SK-N-SH (cell line): ENCODE measurements at regions not wholly inside any gene's neighbourhood (a gene's known extent, or its start where the extent isn't known, plus 50 kb on each side); places are given as distances from the start of the nearest gene placed in this dataset.

ENCODE experiments used
- CTCF ChIA-PET: fragments of 300-600, 350-600 bp; formaldehyde crosslinking; extraction: SDS; loops from one replicate; lab custom pipeline; 2021; lab: Yijun Ruan, JAX
- POLR2A ChIA-PET: fragments of 350-600 bp; sonication (Branson Sonifier 250); formaldehyde crosslinking; extraction: SDS; loops from one replicate; lab custom pipeline; 2020; ENCODE audit warnings: antibody characterized with exemption, inconsistent platforms; lab: Yijun Ruan, JAX
- DNase-seq: peaks from one replicate; pipeline ENCODE4 v3.0.0; 2012
- H2AFZ ChIP-seq: fragments of 200-600 bp; sonication (generic); 2 replicates; pipeline ENCODE4 v1.8.1; 2016; ENCODE audit warnings: antibody characterized with exemption, mild to moderate bottlenecking, low read depth
- H3F3A ChIP-seq: fragments of 200-600 bp; sonication (generic); replicated peaks from 2 replicates; pipeline ENCODE3; 2016; ENCODE audit warnings: antibody characterized with exemption, mild to moderate bottlenecking; ENCODE audit not compliant: insufficient read depth
- H3K27ac ChIP-seq, 2 experiments: fragments of 200-500 bp in 1 of 2; fragments of 200-600 bp in 1 of 2; sonication (Bioruptor generic) in 1 of 2; sonication (generic), shearing (Covaris generic) in 1 of 2; 2 replicates each; pipeline versions ENCODE4 v1.5.1 to v1.6.1; 2014 to 2016; ENCODE audit warnings: low read depth in 2 of 2, inconsistent platforms in 1 of 2, low read length in 1 of 2, mild to moderate bottlenecking in 1 of 2, mixed read lengths in 1 of 2
- H3K27me3 ChIP-seq: fragments of 200-600 bp; sonication (generic), shearing (Covaris generic); 2 replicates; pipeline ENCODE4 v1.6.1; 2016; ENCODE audit warnings: mixed run types; ENCODE audit not compliant: insufficient read depth
- H3K36me3 ChIP-seq, 2 experiments: fragments of 200-500 bp in 1 of 2; fragments of 200-600 bp in 1 of 2; sonication (Bioruptor generic) in 1 of 2; sonication (generic) in 1 of 2; replicated peaks in 1 of 2; 2 replicates each; pipeline versions ENCODE3 to v1.5.1; 2014 to 2016; ENCODE audit warnings: low read length in 1 of 2, mild to moderate bottlenecking in 1 of 2; ENCODE audit not compliant: insufficient read depth in 2 of 2, control insufficient read depth in 1 of 2
- H3K4me1 ChIP-seq, 2 experiments: fragments of 200-500 bp in 1 of 2; fragments of 200-600 bp in 1 of 2; sonication (Bioruptor generic) in 1 of 2; sonication (generic), shearing (Covaris generic) in 1 of 2; 2 replicates each; pipeline versions ENCODE4 v1.5.1 to v1.6.1; 2014 to 2016; ENCODE audit warnings: low read depth in 1 of 2, low read length in 1 of 2, mixed run types in 1 of 2; ENCODE audit not compliant: insufficient read depth in 2 of 2, control insufficient read depth in 1 of 2
- H3K4me2 ChIP-seq: fragments of 200-600 bp; sonication (generic), shearing (Covaris generic); 2 replicates; pipeline ENCODE4 v1.6.1; 2017; ENCODE audit warnings: mixed run types
- H3K4me3 ChIP-seq, 2 experiments: fragments of 200-500 bp in 1 of 2; fragments of 200-600 bp in 1 of 2; sonication (Bioruptor generic) in 1 of 2; sonication (generic), shearing (Covaris generic) in 1 of 2; 2 replicates each; pipeline versions ENCODE4 v1.5.1 to v1.8.1; 2014 to 2016; ENCODE audit warnings: low read depth in 2 of 2, inconsistent platforms in 1 of 2, low read length in 1 of 2, mild to moderate bottlenecking in 1 of 2, mixed read lengths in 1 of 2, moderate library complexity in 1 of 2
- H3K79me2 ChIP-seq: fragments of 200-600 bp; sonication (generic); 2 replicates; pipeline ENCODE4 v1.8.1; 2017; ENCODE audit warnings: mild to moderate bottlenecking; ENCODE audit not compliant: insufficient read depth
- H3K9ac ChIP-seq: fragments of 200-600 bp; sonication (generic); 2 replicates; pipeline ENCODE4 v1.6.1; 2017; ENCODE audit warnings: mixed run types
- H3K9me2 ChIP-seq: fragments of 200-600 bp; sonication (generic); 2 replicates; pipeline ENCODE4 v1.6.1; 2017; ENCODE audit warnings: mixed run types
- H3K9me3 ChIP-seq: fragments of 200-600 bp; sonication (generic); 2 replicates; pipeline ENCODE4 v1.6.1; 2017; ENCODE audit warnings: mixed run types, mild to moderate bottlenecking, moderate library complexity
- H4K20me1 ChIP-seq: fragments of 200-600 bp; sonication (generic); 2 replicates; pipeline ENCODE4 v1.6.1; 2017; ENCODE audit warnings: mild to moderate bottlenecking, mixed run types; ENCODE audit not compliant: insufficient read depth
- FOSL2 ChIP-seq: IDR thresholded peaks from 2 replicates; pipeline ENCODE4 v1.4.0; 2012; ENCODE audit warnings: low read depth, mild to moderate bottlenecking, moderate library complexity, borderline replicate concordance
- FOXJ3 ChIP-seq: sonication (generic); formaldehyde crosslinking; IDR thresholded peaks from 2 replicates; pipeline ENCODE4 v1.5.1; 2020; ENCODE audit warnings: mild to moderate bottlenecking, missing genetic modification reagents
- FOXM1 ChIP-seq: IDR thresholded peaks from 2 replicates; pipeline ENCODE4 v1.4.0; 2012; ENCODE audit warnings: low read depth, mild to moderate bottlenecking
- GABPA ChIP-seq: IDR thresholded peaks from 2 replicates; pipeline ENCODE4 v1.4.0; 2012; ENCODE audit warnings: low read depth, mild to moderate bottlenecking
- GATA2 ChIP-seq: sonication (generic); formaldehyde crosslinking; IDR thresholded peaks from 2 replicates; pipeline ENCODE4 v1.5.0; 2020; ENCODE audit warnings: mild to moderate bottlenecking, missing genetic modification reagents
- JUND ChIP-seq: IDR thresholded peaks from 2 replicates; pipeline ENCODE4 v1.4.0; 2012
- MEF2A ChIP-seq: IDR thresholded peaks from 2 replicates; pipeline ENCODE4 v1.4.0; 2012; ENCODE audit warnings: low read depth, borderline replicate concordance
- MXI1 ChIP-seq: IDR thresholded peaks from 2 replicates; pipeline ENCODE4 v1.6.1; 2012; ENCODE audit warnings: mild to moderate bottlenecking, low read depth, low read length, improper control_type of control experiment
- NFIC ChIP-seq: IDR thresholded peaks from 2 replicates; pipeline ENCODE4 v1.4.0; 2012; ENCODE audit warnings: borderline replicate concordance
- POLR2AphosphoS5 ChIP-seq: IDR thresholded peaks from 2 replicates; pipeline ENCODE4 v1.6.1; 2012; ENCODE audit warnings: low read depth, low read length
- RCOR1 ChIP-seq: fragments of 150-350 bp; IDR thresholded peaks from 2 replicates; pipeline ENCODE4 v1.6.1; 2017; ENCODE audit warnings: antibody characterized with exemption, low read length
- RFX5 ChIP-seq: IDR thresholded peaks from 2 replicates; pipeline ENCODE4 v1.6.1; 2012; ENCODE audit warnings: mild to moderate bottlenecking, improper control_type of control experiment, low read length
- RXRA ChIP-seq: IDR thresholded peaks from 2 replicates; pipeline ENCODE4 v1.4.0; 2012; ENCODE audit warnings: low read depth, mild to moderate bottlenecking, borderline replicate concordance
- SMC3 ChIP-seq: IDR thresholded peaks from 2 replicates; pipeline ENCODE4 v1.6.1; 2012; ENCODE audit warnings: low read depth, low read length, improper control_type of control experiment
- TAF1 ChIP-seq: IDR thresholded peaks from 2 replicates; pipeline ENCODE4 v1.6.1; 2012; ENCODE audit warnings: low read depth, mild to moderate bottlenecking, low read length, moderate library complexity, borderline replicate concordance
- TCF12 ChIP-seq: IDR thresholded peaks from 2 replicates; pipeline ENCODE4 v1.4.0; 2012
- TEAD4 ChIP-seq: IDR thresholded peaks from 2 replicates; pipeline ENCODE4 v1.4.0; 2012; ENCODE audit warnings: mild to moderate bottlenecking, borderline replicate concordance; ENCODE audit not compliant: insufficient read depth
- USF1 ChIP-seq: IDR thresholded peaks from 2 replicates; pipeline ENCODE4 v1.4.0; 2012; ENCODE audit warnings: low read depth, borderline replicate concordance
- USF2 ChIP-seq: fragments of 150-350 bp; IDR thresholded peaks from 2 replicates; pipeline ENCODE4 v1.6.1; 2017; ENCODE audit warnings: antibody characterized with exemption, low read length, low read depth, borderline replicate concordance
- ZBTB33 ChIP-seq: IDR thresholded peaks from 2 replicates; pipeline ENCODE4 v1.4.0; 2012; ENCODE audit warnings: low read depth, borderline replicate concordance
- WGBS: methylation state at CpG from one replicate; pipeline ENCODE4 v1.1.6; 2017; ENCODE audit warnings: low lambda C conversion rate; 5-methylcytosine and 5-hydroxymethylcytosine counted together

- WGBS = 56% methylated on average over 1 of the region's 1 CpG
- Histone ChIP-seq H3K36me3 (no peaks in the 10 kb centered on the region), H3K4me1 (no peaks in the 10 kb centered on the region), H3K4me2 (no peak overlapping the region), H3K4me3 (no peak overlapping the region), H3F3A (no peaks in the 10 kb centered on the region), H3K79me2 (no peaks in the 10 kb centered on the region), H3K9ac (no peak overlapping the region), H4K20me1 (no peaks in the 10 kb centered on the region), H3K27ac (no peak overlapping the region), H2AFZ (no peak overlapping the region), H3K9me3 (no peaks in the 10 kb centered on the region), H3K27me3 (no peaks in the 10 kb centered on the region), H3K9me2 (no peaks in the 10 kb centered on the region)
- no peak for DNase-seq
- CTCF ChIA-PET = no interaction called here
- TF ChIP-seq POLR2AphosphoS5 (no peak), TCF12 (no peak), SMC3 (no peak)
- POLR2A ChIA-PET = no interaction called here
These were observed 494.7 kb upstream of the PFKP start for GRCh38 chr10:2572611-2573010.

GRCh38 chr10:2556883-2557282 is 510.5 kb upstream of the PFKP start:
- H3K4me1 ChIP-seq = no peaks in the 10 kb centered on the region
- DNase-seq = no peak
- 26% methylated on average over 1 of the region's 1 CpG for WGBS
- H3K36me3 ChIP-seq = no peaks in the 10 kb centered on the region
- TF ChIP-seq RXRA (no peak), ZBTB33 (no peak), USF2 (no peak), FOXM1 (no peak), GABPA (no peak), MEF2A (no peak), FOXJ3 (CRISPR knock-in tag) (no peak), TEAD4 (no peak), JUND (no peak), GATA2 (CRISPR knock-in tag) (no peak), MXI1 (no peak), NFIC (no peak), RCOR1 (no peak), USF1 (no peak), TAF1 (no peak), RFX5 (no peak), TCF12 (no peak), FOSL2 (no peak)
- H3K4me3 ChIP-seq = no peak overlapping the region
- H3K4me2 ChIP-seq = no peak overlapping the region
- no peaks in the 10 kb centered on the region for H3K79me2 ChIP-seq
- no peaks in the 10 kb centered on the region for H3F3A ChIP-seq
- H4K20me1 ChIP-seq = no peaks in the 10 kb centered on the region
- H3K9ac ChIP-seq = no peak overlapping the region
- H3K9me2 ChIP-seq = no peaks in the 10 kb centered on the region
- ChIA-PET CTCF (no interaction called here), POLR2A (no interaction called here)
- H3K27ac ChIP-seq = no peak overlapping the region
- H3K27me3 ChIP-seq = no peaks in the 10 kb centered on the region
- H2AFZ ChIP-seq = no peak overlapping the region
- 0 out of 2 replicates have a peak, but pooled peaks cover 1% of the 10 kb centered on the region for H3K9me3 ChIP-seq
